Liver (tissue), 8 donors: ENCODE measurements at regions not wholly inside any gene's neighbourhood (a gene's known extent, or its start where the extent isn't known, plus 50 kb on each side); places are given as distances from the start of the nearest gene placed in this dataset.

ENCODE experiments used
- DNase-seq: peaks from one replicate; pipeline ENCODE4 v3.0.0-alpha.2; 2017; ENCODE audit warnings: low spot score
- H3K27ac ChIP-seq, 2 donors: one replicate each; pipeline ENCODE4 v1.7.0; 2013; ENCODE audit warnings: inconsistent platforms in 2 of 2, low read length in 2 of 2, control low read depth in 1 of 2, low read depth in 1 of 2, mild to moderate bottlenecking in 1 of 2
- H3K27me3 ChIP-seq, 4 donors: one replicate each; pipeline versions ENCODE4 v1.6.1 to v1.7.0; 2013; ENCODE audit warnings: low read length in 3 of 4, inconsistent platforms in 1 of 4, mild to moderate bottlenecking in 1 of 4, moderate library complexity in 1 of 4; ENCODE audit not compliant: control insufficient read depth in 4 of 4, insufficient read depth in 4 of 4
- H3K36me3 ChIP-seq, 4 donors: one replicate each; pipeline versions ENCODE4 v1.6.1 to v1.7.0; 2013; ENCODE audit warnings: low read length in 3 of 4, mild to moderate bottlenecking in 3 of 4, low read depth in 1 of 4, moderate library complexity in 1 of 4; ENCODE audit not compliant: control insufficient read depth in 4 of 4, insufficient read depth in 3 of 4
- H3K4me1 ChIP-seq, 4 donors: one replicate each; pipeline versions ENCODE4 v1.6.1 to v1.7.0; 2013; ENCODE audit warnings: low read length in 3 of 4, mild to moderate bottlenecking in 3 of 4, moderate library complexity in 1 of 4; ENCODE audit not compliant: control insufficient read depth in 4 of 4, insufficient read depth in 4 of 4
- H3K4me3 ChIP-seq, 3 donors: one replicate each; pipeline versions ENCODE4 v1.6.1 to v1.7.0; 2013; ENCODE audit warnings: low read length in 3 of 3, control low read depth in 1 of 3, low read depth in 1 of 3, mild to moderate bottlenecking in 1 of 3
- H3K9ac ChIP-seq, 2 donors: one replicate each; pipeline ENCODE4 v1.7.0; 2013; ENCODE audit warnings: low read length in 2 of 2, mild to moderate bottlenecking in 2 of 2, moderate library complexity in 2 of 2, control low read depth in 1 of 2, low read depth in 1 of 2
- H3K9me3 ChIP-seq, 4 donors: one replicate each; pipeline versions ENCODE4 v1.6.1 to v1.7.0; 2013; ENCODE audit warnings: low read length in 3 of 4; ENCODE audit not compliant: control insufficient read depth in 4 of 4
- ATF3 ChIP-seq: IDR thresholded peaks from 2 replicates; pipeline ENCODE4 v1.6.1; 2016; ENCODE audit warnings: antibody characterized with exemption
- CTCF ChIP-seq: fragments of 150-350 bp; IDR thresholded peaks from 2 replicates; pipeline ENCODE4 v1.5.1; 2017; ENCODE audit warnings: improper control_type of control experiment, low read depth, low read length; ENCODE audit not compliant: missing input control
- EGR1 ChIP-seq, 2 donors: IDR thresholded peaks; 2 replicates each; pipeline ENCODE4 v1.6.1; 2016 to 2018; ENCODE audit warnings: antibody characterized with exemption in 2 of 2, low read depth in 2 of 2
- FOXA1 ChIP-seq: IDR thresholded peaks from 2 replicates; pipeline ENCODE4 v1.6.1; 2016; ENCODE audit warnings: antibody characterized with exemption
- FOXA2 ChIP-seq: IDR thresholded peaks from 2 replicates; pipeline ENCODE4 v1.6.1; 2016; ENCODE audit warnings: antibody characterized with exemption
- GABPA ChIP-seq, 2 donors: IDR thresholded peaks in 1 of 2; conservative IDR thresholded peaks in 1 of 2; 2 replicates each; pipeline ENCODE4 v1.6.1; 2016; ENCODE audit warnings: antibody characterized with exemption in 2 of 2, mild to moderate bottlenecking in 1 of 2, moderate library complexity in 1 of 2
- HNF4A ChIP-seq, 2 donors: conservative IDR thresholded peaks; 2 replicates each; pipeline ENCODE4 v1.6.1; 2016; ENCODE audit warnings: antibody characterized with exemption in 2 of 2, mild to moderate bottlenecking in 2 of 2
- HNF4G ChIP-seq: IDR thresholded peaks from 2 replicates; pipeline ENCODE4 v1.6.1; 2016; ENCODE audit warnings: antibody characterized with exemption
- JUND ChIP-seq, 2 donors: IDR thresholded peaks; 2 replicates each; pipeline ENCODE4 v1.6.1; 2016; ENCODE audit warnings: antibody characterized with exemption in 2 of 2
- NR2F2 ChIP-seq: IDR thresholded peaks from 2 replicates; pipeline ENCODE4 v1.6.1; 2016; ENCODE audit warnings: antibody characterized with exemption
- RAD21 ChIP-seq, 2 donors: IDR thresholded peaks; 2 replicates each; pipeline ENCODE4 v1.6.1; 2016; ENCODE audit warnings: antibody characterized with exemption in 2 of 2, mild to moderate bottlenecking in 2 of 2
- RXRA ChIP-seq, 2 donors: IDR thresholded peaks; 2 replicates each; pipeline ENCODE4 v1.6.1; 2017 to 2018; ENCODE audit warnings: antibody characterized with exemption in 2 of 2, mild to moderate bottlenecking in 1 of 2
- SP1 ChIP-seq: IDR thresholded peaks from 2 replicates; pipeline ENCODE4 v1.6.1; 2018; ENCODE audit warnings: antibody characterized with exemption, mild to moderate bottlenecking
- YY1 ChIP-seq: IDR thresholded peaks from 2 replicates; pipeline ENCODE4 v1.6.1; 2016; ENCODE audit warnings: antibody characterized with exemption, mild to moderate bottlenecking
- ZBTB33 ChIP-seq: IDR thresholded peaks from 2 replicates; pipeline ENCODE4 v1.6.1; 2016; ENCODE audit warnings: antibody characterized with exemption
- WGBS: extraction: QIAGEN DNeasy Blood & Tissue Kit; methylation state at CpG from one replicate; pipeline ENCODE4 v1.1.7; 2013; 5-methylcytosine and 5-hydroxymethylcytosine counted together
- TF ChIP-seq, protein P1 (sequence below): IDR thresholded peaks from 2 replicates; pipeline ENCODE4 v1.6.1; 2016; ENCODE audit warnings: antibody characterized with exemption
- donor health status: healthy.
- donor health status: healthy.
- donor health status: healthy.
- donor health status: healthy.
- donor health status: healthy.

DNA sequence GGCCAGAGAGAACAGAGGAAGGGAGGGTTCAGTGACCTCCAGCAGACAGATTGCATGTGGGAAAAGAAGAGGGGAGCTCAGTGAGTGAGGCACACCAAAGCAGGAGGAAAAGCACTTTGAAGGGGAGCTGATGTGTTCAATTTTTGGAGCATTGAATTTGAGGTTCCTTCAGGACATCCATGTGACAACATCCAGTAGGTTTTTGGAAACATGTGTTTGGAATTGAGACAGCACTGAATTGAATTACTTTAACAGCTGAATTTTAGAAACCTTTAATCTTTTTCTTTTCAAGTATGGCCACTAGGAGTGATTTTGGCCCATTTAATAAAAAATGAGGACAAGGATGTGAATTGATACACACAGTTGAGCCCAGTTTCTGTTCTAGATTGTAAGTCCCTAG, 101.8 kb upstream of the SEC61G start:
- peaks cover 0 to 6% (median 1%) of the 10 kb centered on the region in 4 donors for H3K4me1 ChIP-seq
- no peak overlapping the region for H3K4me3 ChIP-seq
- H3K9ac ChIP-seq: no peak overlapping the region
- H3K9me3 ChIP-seq: no peaks in the 10 kb centered on the region
- peaks cover 0 to 4% (median 0%) of the 10 kb centered on the region in 4 donors for H3K27me3 ChIP-seq
- DNase-seq: no peak
- TF ChIP-seq ZBTB33 (no peak), RAD21 (IDR thresholded peaks at IDR 0.05) (no peak), NR2F2 (no peak), HNF4G (no peak), YY1 (no peak), GABPA (IDR thresholded peaks at IDR 0.05 in 1 of 2, conservative IDR thresholded peaks at IDR 0.05 in 1 of 2) (no peak), JUND (IDR thresholded peaks at IDR 0.05) (no peak), CTCF (no peak)
- H3K27ac ChIP-seq: no peak overlapping the region
- no peaks in the 10 kb centered on the region for H3K36me3 ChIP-seq

DNA sequence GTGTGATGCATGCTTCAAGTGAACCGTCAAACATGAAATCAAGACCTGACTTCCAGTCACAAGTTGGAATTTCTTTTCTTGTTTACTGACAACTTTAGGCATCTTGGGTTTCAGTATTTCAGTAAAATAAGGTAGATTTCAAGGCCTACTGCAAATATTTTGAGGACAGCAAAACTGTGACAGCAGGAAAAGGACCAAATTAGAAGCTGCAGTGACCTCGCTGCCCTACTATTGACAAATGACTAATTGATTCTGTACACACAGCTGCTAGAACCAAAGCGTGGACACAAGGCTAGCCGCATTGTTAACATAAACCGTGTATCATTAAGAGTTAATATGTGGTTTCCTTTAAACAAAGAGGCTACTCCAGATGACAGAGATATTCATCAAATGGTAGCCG, 105.7 kb upstream of the SEC61G start:
- Histone ChIP-seq H3K27ac (no peak overlapping the region), H3K4me1 (peaks cover 0 to 3% (median 1%) of the 10 kb centered on the region in 4 donors), H3K4me3 (no peak overlapping the region), H3K9ac (no peak overlapping the region), H3K9me3 (no peaks in the 10 kb centered on the region), H3K27me3 (no peaks in the 10 kb centered on the region), H3K36me3 (no peaks in the 10 kb centered on the region)
- no peak for DNase-seq
- TF ChIP-seq EGR1 (IDR thresholded peaks at IDR 0.05; ENCODE audit: low read depth in 2 of 2) (no peak), RXRA (IDR thresholded peaks at IDR 0.05) (no peak), FOXA1 (no peak), ATF3 (no peak), FOXA2 (no peak), JUND (IDR thresholded peaks at IDR 0.05) (no peak)
- TF ChIP-seq, protein P1, sequence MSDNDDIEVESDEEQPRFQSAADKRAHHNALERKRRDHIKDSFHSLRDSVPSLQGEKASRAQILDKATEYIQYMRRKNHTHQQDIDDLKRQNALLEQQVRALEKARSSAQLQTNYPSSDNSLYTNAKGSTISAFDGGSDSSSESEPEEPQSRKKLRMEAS: no peak
- WGBS: 61% methylated on average over 6 of the region's 6 CpGs

- WGBS: 98% methylated on average over 1 of the region's 1 CpG
- H3K9me3 ChIP-seq: no peaks in the 10 kb centered on the region
- no peaks in the 10 kb centered on the region for H3K36me3 ChIP-seq
- no peak overlapping the region for H3K9ac ChIP-seq
- H3K4me1 ChIP-seq: no peaks in the 10 kb centered on the region
- no peak overlapping the region for H3K27ac ChIP-seq
- TF ChIP-seq HNF4G: no peak
- TF ChIP-seq EGR1 (IDR thresholded peaks at IDR 0.05; ENCODE audit: low read depth in 2 of 2): no peak
- no peak for TF ChIP-seq RXRA (IDR thresholded peaks at IDR 0.05)
- TF ChIP-seq FOXA2: no peak
- no peak for TF ChIP-seq SP1
- no peak for TF ChIP-seq YY1
- no peak for TF ChIP-seq HNF4A (conservative IDR thresholded peaks at IDR 0.05)
- TF ChIP-seq, protein P1: no peak
- TF ChIP-seq FOXA1: no peak
- no peak for TF ChIP-seq ATF3
- TF ChIP-seq RAD21 (IDR thresholded peaks at IDR 0.05): no peak
- no peak for TF ChIP-seq JUND (IDR thresholded peaks at IDR 0.05)
- no peak for TF ChIP-seq NR2F2
- no peak for DNase-seq
- H3K4me3 ChIP-seq: no peak overlapping the region
- H3K27me3 ChIP-seq: no peaks in the 10 kb centered on the region
These were observed 110.5 kb upstream of the SEC61G start for GRCh38 chr7:54869523-54869922.
